ENCODE measurements at regions not wholly inside any gene's neighbourhood (a gene's known extent, or its start where the extent isn't known, plus 50 kb on each side); places are given as distances from the start of the nearest gene placed in this dataset.

DNA sequence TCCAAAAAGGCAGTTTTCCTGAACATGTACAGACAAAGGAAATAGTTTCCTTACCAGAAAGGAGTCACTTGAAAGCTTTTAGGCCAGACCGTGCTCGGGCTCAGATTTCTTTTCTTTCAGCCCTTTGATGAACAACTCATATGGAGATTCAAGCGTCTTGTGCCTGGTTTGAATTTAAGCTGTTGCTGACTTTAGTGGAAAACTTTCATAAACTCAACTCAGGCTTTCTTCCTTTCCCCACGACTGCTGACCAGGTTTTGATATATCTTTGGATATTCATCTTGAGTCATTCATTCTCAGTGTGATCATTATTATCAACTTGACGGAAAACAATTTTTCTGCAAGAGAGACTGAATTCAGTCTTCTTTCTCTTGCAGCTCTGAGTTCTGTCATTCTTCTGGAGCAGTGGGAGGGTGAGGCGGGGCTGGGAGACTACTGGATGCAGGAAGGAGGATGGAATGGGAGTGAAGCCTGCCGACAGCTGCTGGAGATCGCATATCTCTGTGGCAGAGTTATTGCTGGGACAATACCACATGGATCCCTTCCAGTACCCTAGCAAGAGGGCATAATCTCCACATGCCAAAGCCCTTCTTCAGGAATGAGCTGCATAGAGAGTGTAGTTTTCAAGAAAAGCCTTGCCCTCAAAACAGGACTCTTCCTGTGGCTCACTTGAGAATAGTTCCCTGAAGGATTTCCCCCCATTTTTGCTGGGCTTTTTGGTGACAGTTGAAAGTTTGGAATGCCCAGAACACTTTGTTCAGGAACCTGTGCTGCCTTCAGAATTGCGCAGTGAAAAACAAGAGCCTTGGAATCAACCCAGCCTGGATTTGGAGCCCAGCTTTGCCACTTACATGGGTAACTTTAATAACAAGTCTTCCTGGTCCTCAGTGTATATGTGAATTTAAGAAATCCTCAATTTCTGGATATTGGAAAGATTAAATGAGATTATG, 364.4 kb downstream of the ZNF521 start:
- Histone ChIP-seq H3K36me3 (no peaks in the 10 kb centered on the region), H3K27me3 (ENCODE audit: low read depth) (no peaks in the 10 kb centered on the region), H3K27ac (replicated peaks) (peak overlapping the region; percentile 81), H3K9me3 (replicated peaks) (no peaks in the 10 kb centered on the region), H3K4me3 (peak overlapping the region; percentile 47), H3K4me1 (peaks cover 49% of the 10 kb centered on the region)
- DNase-seq, result peak; percentile 58
- TF ChIP-seq, protein P1, sequence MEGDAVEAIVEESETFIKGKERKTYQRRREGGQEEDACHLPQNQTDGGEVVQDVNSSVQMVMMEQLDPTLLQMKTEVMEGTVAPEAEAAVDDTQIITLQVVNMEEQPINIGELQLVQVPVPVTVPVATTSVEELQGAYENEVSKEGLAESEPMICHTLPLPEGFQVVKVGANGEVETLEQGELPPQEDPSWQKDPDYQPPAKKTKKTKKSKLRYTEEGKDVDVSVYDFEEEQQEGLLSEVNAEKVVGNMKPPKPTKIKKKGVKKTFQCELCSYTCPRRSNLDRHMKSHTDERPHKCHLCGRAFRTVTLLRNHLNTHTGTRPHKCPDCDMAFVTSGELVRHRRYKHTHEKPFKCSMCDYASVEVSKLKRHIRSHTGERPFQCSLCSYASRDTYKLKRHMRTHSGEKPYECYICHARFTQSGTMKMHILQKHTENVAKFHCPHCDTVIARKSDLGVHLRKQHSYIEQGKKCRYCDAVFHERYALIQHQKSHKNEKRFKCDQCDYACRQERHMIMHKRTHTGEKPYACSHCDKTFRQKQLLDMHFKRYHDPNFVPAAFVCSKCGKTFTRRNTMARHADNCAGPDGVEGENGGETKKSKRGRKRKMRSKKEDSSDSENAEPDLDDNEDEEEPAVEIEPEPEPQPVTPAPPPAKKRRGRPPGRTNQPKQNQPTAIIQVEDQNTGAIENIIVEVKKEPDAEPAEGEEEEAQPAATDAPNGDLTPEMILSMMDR (IDR thresholded peaks at IDR 0.05; ENCODE audit: borderline replicate concordance), result no peak
- intact Hi-C loops (cut with micrococcal nuclease), result no loop called here

GRCh38 chr18:24988253-24988840, 363.6 kb downstream of the ZNF521 start:
- intact Hi-C loops (cut with micrococcal nuclease), result no loop called here
- Histone ChIP-seq H3K36me3 (no peaks in the 10 kb centered on the region), H3K4me1 (peaks cover 49% of the 10 kb centered on the region), H3K4me3 (peak overlapping the region; percentile 47), H3K9me3 (replicated peaks) (no peaks in the 10 kb centered on the region), H3K27ac (replicated peaks) (peak overlapping the region; percentile 81), H3K27me3 (ENCODE audit: low read depth) (no peaks in the 10 kb centered on the region)
- TF ChIP-seq, protein P1 (IDR thresholded peaks at IDR 0.05; ENCODE audit: borderline replicate concordance), result no peak
- DNase-seq, result peak; percentile 43

DNA sequence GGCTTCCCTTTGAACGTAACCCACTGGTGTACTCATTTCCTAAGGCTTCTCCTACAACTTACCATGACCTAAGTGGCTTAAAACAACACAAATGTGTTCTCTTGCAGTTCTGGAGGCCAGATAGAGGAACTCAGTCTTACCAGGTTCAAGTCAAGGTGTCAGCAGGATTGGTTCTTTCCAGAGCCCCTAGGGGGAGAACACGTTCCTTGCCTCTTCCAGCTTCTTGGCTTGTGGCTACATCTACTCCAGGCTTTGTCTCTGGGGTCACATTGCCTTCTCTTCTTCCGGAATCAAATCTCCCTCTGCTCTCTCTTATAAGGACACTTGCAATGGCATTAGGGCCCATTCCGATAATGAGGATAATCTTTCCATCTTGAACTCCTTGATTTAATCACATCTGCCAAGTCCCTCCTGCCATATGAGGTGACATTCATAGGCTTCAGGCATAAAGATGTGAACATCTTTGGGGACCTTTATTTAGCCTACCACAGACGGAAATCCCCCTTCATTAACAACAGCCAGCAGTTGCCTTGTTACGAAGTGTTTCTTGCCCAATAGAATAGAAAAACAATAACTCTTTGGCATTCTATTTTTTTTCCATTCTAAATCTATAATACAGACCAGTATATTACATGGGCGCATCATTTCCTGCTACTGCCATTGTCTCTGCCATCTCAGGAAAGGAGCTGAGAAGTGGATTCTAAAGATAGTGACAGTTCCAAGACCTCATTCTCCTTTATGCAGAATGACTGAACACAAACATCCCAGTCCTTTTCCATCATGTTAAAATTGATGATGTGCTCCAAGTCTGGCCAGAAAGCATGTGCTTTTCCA, 362.0 kb downstream of the ZNF521 start:
- H3K4me1 ChIP-seq, result peaks cover 49% of the 10 kb centered on the region
- no peaks in the 10 kb centered on the region for H3K27me3 ChIP-seq (ENCODE audit: low read depth)
- H3K9me3 ChIP-seq (replicated peaks), result no peaks in the 10 kb centered on the region
- DNase-seq, result no peak
- TF ChIP-seq, protein P1 (IDR thresholded peaks at IDR 0.05; ENCODE audit: borderline replicate concordance), result no peak
- no peak overlapping the region for H3K4me3 ChIP-seq
- intact Hi-C loops (cut with micrococcal nuclease), result no loop called here
- no peaks in the 10 kb centered on the region for H3K36me3 ChIP-seq
- H3K27ac ChIP-seq (replicated peaks), result no peak overlapping the region

DNA sequence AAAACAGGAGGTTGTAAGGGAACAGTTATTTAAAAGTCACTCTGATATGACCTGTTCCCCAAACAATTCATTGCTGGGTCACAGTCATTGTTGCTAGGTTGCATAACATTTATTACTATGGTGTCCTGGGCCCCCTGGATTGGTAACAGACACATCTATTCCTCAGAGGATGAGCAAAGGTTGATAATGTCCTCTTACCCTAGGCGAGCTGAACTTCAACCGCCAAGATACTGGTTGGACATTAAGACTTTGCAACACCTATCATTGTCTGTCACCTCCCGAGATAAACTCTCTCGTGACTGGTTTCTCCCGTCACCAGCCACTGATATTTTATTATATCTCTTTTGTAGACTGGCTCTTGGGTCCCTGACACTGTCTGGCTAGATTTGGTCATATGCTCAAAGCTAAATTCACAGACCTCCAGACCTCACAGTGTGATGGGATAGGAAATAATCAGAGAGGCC, 361.3 kb downstream of the ZNF521 start:
- intact Hi-C loops (cut with micrococcal nuclease), result no loop called here
- DNase-seq, result no peak
- H3K9me3 ChIP-seq (replicated peaks), result no peaks in the 10 kb centered on the region
- H3K4me1 ChIP-seq, result peaks cover 43% of the 10 kb centered on the region
- TF ChIP-seq, protein P1 (IDR thresholded peaks at IDR 0.05; ENCODE audit: borderline replicate concordance), result no peak
- no peaks in the 10 kb centered on the region for H3K27me3 ChIP-seq (ENCODE audit: low read depth)
- no peak overlapping the region for H3K4me3 ChIP-seq
- H3K27ac ChIP-seq (replicated peaks), result peak overlapping the region; percentile 27
- H3K36me3 ChIP-seq, result no peaks in the 10 kb centered on the region

Measured in left ventricle myocardium inferior (tissue), 1 donor.